GF-D8 (cell line): ENCODE measurements at regions not wholly inside any gene's neighbourhood (a gene's known extent, or its start where the extent isn't known, plus 50 kb on each side); places are given as distances from the start of the nearest gene placed in this dataset.
"Not testable (repeated sequence)": the region's sequence is repeated elsewhere in the genome, so short reads cannot be mapped to it uniquely, and the experiment has no call there.

Source experiments
- DNase-seq: peaks from one replicate; lab custom pipeline; 2025; lab: John Stamatoyannopoulos, UW

- no peak for DNase-seq
These were observed 322.0 kb downstream of the SUCLG1 start for GRCh38 chr2:84137034-84137433.

- DNase-seq: no peak
These were observed 326.7 kb downstream of the SUCLG1 start for GRCh38 chr2:84132370-84132769.

- no peak for DNase-seq
These were observed 327.7 kb downstream of the SUCLG1 start for GRCh38 chr2:84131278-84131830.

- no peak for DNase-seq
These were observed 330.1 kb downstream of the SUCLG1 start for GRCh38 chr2:84129018-84129417.

GRCh38 chr2:84127812-84128211 is 331.3 kb downstream of the SUCLG1 start:
- not testable (repeated sequence) for DNase-seq

GRCh38 chr2:84126530-84126929 is 332.6 kb downstream of the SUCLG1 start:
- no peak for DNase-seq

- no peak for DNase-seq
These were observed 333.0 kb downstream of the SUCLG1 start for GRCh38 chr2:84126084-84126483.

- DNase-seq: no peak
These were observed 342.9 kb downstream of the SUCLG1 start for GRCh38 chr2:84116143-84116542.

- no peak for DNase-seq
These were observed 343.8 kb downstream of the SUCLG1 start for GRCh38 chr2:84115173-84115857.

GRCh38 chr2:84103816-84104527 is 355.1 kb downstream of the SUCLG1 start:
- not testable (repeated sequence) for DNase-seq

- no peak for DNase-seq
These were observed 356.8 kb downstream of the SUCLG1 start for GRCh38 chr2:84102274-84102673.

- DNase-seq: no peak
These were observed 370.4 kb downstream of the SUCLG1 start for GRCh38 chr2:84088656-84089055.

GRCh38 chr2:84085562-84085961 is 373.5 kb downstream of the SUCLG1 start:
- no peak for DNase-seq

- no peak for DNase-seq
These were observed 374.2 kb downstream of the SUCLG1 start for GRCh38 chr2:84084856-84085255.

- DNase-seq: no peak
These were observed 375.1 kb downstream of the SUCLG1 start for GRCh38 chr2:84083984-84084383.

- no peak for DNase-seq
These were observed 380.6 kb downstream of the SUCLG1 start for GRCh38 chr2:84078471-84078870.

GRCh38 chr2:84077496-84077895 is 381.6 kb downstream of the SUCLG1 start:
- no peak for DNase-seq

GRCh38 chr2:84071050-84071449 is 388.0 kb downstream of the SUCLG1 start:
- no peak for DNase-seq

- no peak for DNase-seq
These were observed 393.2 kb downstream of the SUCLG1 start for GRCh38 chr2:84065857-84066256.

GRCh38 chr2:84057917-84058560 is 401.0 kb downstream of the SUCLG1 start:
- DNase-seq: no peak

- no peak for DNase-seq
These were observed 403.3 kb downstream of the SUCLG1 start for GRCh38 chr2:84055816-84056215.

- not testable (repeated sequence) for DNase-seq
These were observed 404.5 kb downstream of the SUCLG1 start for GRCh38 chr2:84054577-84054976.

- DNase-seq: no peak
These were observed 406.2 kb downstream of the SUCLG1 start for GRCh38 chr2:84052913-84053312.
